ENCODE measurements at regions not wholly inside any gene's neighbourhood (a gene's known extent, or its start where the extent isn't known, plus 50 kb on each side); places are given as distances from the start of the nearest gene placed in this dataset.

DNA sequence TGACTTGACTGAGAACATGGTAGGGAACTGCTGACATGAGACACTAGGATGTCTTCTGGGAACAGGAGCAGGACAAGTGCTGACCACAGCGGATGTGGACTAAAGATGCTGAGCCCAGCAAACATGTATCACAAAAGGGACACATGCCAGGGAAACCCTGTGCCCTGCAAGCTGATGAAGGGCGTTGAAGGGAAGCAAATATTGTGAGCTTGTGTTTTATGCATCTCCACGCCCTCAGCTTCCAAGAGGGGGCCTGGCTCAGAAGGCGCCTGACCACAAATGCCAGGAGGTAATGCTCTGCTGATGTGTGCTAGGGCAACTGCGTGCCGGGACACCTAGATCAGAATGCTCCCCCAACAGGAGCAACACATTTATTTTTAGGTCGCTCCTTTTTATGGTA is 207.3 kb downstream of the CXCL12 start (continued):
- TF ChIP-seq, protein P1, sequence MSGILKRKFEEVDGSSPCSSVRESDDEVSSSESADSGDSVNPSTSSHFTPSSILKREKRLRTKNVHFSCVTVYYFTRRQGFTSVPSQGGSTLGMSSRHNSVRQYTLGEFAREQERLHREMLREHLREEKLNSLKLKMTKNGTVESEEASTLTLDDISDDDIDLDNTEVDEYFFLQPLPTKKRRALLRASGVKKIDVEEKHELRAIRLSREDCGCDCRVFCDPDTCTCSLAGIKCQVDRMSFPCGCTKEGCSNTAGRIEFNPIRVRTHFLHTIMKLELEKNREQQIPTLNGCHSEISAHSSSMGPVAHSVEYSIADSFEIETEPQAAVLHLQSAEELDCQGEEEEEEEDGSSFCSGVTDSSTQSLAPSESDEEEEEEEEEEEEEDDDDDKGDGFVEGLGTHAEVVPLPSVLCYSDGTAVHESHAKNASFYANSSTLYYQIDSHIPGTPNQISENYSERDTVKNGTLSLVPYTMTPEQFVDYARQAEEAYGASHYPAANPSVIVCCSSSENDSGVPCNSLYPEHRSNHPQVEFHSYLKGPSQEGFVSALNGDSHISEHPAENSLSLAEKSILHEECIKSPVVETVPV (CRISPR knock-in tag; IDR thresholded peaks at IDR 0.05), result no peak
- TF ChIP-seq CSDC2 (CRISPR knock-in tag; IDR thresholded peaks at IDR 0.05), result no peak
- no peak for TF ChIP-seq RARB (CRISPR knock-in tag; IDR thresholded peaks at IDR 0.05)
- TF ChIP-seq OSR1 (CRISPR knock-in tag; IDR thresholded peaks at IDR 0.05), result no peak
- TF ChIP-seq, protein P2, sequence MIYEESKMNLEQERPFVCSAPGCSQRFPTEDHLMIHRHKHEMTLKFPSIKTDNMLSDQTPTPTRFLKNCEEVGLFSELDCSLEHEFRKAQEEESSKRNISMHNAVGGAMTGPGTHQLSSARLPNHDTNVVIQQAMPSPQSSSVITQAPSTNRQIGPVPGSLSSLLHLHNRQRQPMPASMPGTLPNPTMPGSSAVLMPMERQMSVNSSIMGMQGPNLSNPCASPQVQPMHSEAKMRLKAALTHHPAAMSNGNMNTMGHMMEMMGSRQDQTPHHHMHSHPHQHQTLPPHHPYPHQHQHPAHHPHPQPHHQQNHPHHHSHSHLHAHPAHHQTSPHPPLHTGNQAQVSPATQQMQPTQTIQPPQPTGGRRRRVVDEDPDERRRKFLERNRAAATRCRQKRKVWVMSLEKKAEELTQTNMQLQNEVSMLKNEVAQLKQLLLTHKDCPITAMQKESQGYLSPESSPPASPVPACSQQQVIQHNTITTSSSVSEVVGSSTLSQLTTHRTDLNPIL (CRISPR knock-in tag; IDR thresholded peaks at IDR 0.05; ENCODE audit: low read depth), result no peak
- TF ChIP-seq ZNF70 (CRISPR knock-in tag; IDR thresholded peaks at IDR 0.05), result no peak
- no peak for TF ChIP-seq BACH2 (CRISPR knock-in tag; IDR thresholded peaks at IDR 0.05; ENCODE audit: borderline replicate concordance)
- no peak for TF ChIP-seq GLIS3 (CRISPR knock-in tag; IDR thresholded peaks at IDR 0.05)
- TF ChIP-seq TCF4 (CRISPR knock-in tag; IDR thresholded peaks at IDR 0.05; ENCODE audit: borderline replicate concordance), result no peak
- no peak for TF ChIP-seq ESRRG (CRISPR knock-in tag; IDR thresholded peaks at IDR 0.05)
- no peak for TF ChIP-seq ISL1 (CRISPR knock-in tag; IDR thresholded peaks at IDR 0.05)

DNA sequence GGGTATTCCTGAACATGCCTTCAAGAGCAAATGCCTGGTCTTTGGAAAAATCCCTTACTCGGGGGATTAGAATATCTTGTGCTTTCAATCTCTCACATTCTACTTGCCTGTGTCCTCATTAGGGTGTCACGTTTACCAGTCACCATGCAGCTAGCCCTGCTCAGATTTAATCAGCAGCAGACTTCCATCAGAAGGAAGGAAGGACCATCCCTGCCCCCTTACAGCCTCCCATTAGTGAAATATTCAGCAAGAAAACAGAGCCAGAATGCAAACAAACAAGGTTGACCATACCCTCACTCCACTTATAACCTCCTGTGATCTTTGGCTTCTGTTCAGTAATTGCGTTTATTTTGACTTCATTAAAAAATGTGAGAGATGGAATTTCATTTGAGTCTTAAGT is 208.6 kb downstream of the CXCL12 start:
- no peak for TF ChIP-seq ZFP3 (CRISPR knock-in tag; IDR thresholded peaks at IDR 0.05)
- no peak for ATAC-seq

DNA sequence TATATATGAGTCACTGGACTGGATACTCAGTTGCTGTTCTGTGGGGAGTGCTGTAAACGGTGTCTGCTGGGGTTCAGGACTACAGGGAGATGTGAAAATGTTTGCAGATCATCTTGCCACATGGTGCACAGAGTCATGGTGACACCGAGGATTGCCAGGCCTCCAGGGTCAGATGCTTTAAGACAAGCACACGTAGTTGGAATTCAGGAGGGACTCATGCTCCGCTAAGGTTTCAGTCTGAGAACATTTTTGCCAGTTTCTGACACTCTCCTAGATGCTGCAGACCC is 211.3 kb downstream of the CXCL12 start:
- ATAC-seq, result peak; percentile 69; the same call in 2 of the 3 replicates
- no peak for TF ChIP-seq ZNF8 (CRISPR knock-in tag; IDR thresholded peaks at IDR 0.05)
- no peak for TF ChIP-seq ZFP30 (CRISPR knock-in tag; IDR thresholded peaks at IDR 0.05)
- TF ChIP-seq ZC3H10 (CRISPR knock-in tag; IDR thresholded peaks at IDR 0.05), result no peak
- TF ChIP-seq BACH2 (CRISPR knock-in tag; IDR thresholded peaks at IDR 0.05; ENCODE audit: borderline replicate concordance), result no peak
- no peak for TF ChIP-seq TOX (CRISPR knock-in tag; IDR thresholded peaks at IDR 0.05; ENCODE audit: borderline replicate concordance)
- TF ChIP-seq, protein P1 (CRISPR knock-in tag; IDR thresholded peaks at IDR 0.05), result no peak
- TF ChIP-seq, protein P3, sequence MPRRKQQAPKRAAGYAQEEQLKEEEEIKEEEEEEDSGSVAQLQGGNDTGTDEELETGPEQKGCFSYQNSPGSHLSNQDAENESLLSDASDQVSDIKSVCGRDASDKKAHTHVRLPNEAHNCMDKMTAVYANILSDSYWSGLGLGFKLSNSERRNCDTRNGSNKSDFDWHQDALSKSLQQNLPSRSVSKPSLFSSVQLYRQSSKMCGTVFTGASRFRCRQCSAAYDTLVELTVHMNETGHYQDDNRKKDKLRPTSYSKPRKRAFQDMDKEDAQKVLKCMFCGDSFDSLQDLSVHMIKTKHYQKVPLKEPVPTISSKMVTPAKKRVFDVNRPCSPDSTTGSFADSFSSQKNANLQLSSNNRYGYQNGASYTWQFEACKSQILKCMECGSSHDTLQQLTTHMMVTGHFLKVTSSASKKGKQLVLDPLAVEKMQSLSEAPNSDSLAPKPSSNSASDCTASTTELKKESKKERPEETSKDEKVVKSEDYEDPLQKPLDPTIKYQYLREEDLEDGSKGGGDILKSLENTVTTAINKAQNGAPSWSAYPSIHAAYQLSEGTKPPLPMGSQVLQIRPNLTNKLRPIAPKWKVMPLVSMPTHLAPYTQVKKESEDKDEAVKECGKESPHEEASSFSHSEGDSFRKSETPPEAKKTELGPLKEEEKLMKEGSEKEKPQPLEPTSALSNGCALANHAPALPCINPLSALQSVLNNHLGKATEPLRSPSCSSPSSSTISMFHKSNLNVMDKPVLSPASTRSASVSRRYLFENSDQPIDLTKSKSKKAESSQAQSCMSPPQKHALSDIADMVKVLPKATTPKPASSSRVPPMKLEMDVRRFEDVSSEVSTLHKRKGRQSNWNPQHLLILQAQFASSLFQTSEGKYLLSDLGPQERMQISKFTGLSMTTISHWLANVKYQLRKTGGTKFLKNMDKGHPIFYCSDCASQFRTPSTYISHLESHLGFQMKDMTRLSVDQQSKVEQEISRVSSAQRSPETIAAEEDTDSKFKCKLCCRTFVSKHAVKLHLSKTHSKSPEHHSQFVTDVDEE (CRISPR knock-in tag; IDR thresholded peaks at IDR 0.05), result no peak
- TF ChIP-seq CSDC2 (CRISPR knock-in tag; IDR thresholded peaks at IDR 0.05), result no peak
- no peak for TF ChIP-seq PPARA (CRISPR knock-in tag; IDR thresholded peaks at IDR 0.05; ENCODE audit: borderline replicate concordance)

DNA sequence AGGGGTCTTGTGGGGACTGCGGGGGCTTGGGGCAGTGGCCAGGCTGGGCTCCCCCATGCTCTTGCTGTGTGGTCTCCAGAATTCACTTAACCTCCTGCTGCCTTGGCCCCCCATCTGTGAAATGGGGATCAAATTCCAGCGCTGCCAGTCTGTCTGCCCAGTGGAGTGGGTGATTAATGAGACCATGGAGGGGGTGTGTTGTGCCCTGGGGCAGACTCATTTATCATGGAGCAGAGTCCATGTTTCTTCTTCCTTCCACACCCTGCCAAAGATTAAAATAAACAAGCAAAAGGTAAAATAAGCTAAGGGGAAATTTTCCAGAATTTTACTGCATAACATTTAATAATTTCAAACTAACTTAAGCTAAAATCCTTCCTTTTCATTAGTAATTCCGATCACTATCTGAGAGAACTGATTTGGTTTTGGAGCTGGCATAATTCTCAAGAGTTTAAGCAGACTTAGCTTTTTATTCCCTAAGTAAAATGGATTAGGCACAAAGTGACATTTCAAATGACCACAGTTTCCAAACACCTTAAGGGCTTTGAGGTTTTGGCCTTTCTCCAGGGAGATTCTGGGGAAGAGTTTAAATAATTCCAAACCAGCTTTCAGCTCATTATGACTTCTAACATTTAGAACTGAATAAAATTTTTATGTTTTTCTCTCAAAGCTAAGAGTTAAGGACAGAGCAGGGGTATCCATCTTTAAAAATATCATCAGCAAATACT is 211.9 kb downstream of the CXCL12 start:
- no peak for TF ChIP-seq SNAI2 (CRISPR knock-in tag; IDR thresholded peaks at IDR 0.05)
- ATAC-seq, result no peak; the same call in 2 of the 3 replicates

DNA sequence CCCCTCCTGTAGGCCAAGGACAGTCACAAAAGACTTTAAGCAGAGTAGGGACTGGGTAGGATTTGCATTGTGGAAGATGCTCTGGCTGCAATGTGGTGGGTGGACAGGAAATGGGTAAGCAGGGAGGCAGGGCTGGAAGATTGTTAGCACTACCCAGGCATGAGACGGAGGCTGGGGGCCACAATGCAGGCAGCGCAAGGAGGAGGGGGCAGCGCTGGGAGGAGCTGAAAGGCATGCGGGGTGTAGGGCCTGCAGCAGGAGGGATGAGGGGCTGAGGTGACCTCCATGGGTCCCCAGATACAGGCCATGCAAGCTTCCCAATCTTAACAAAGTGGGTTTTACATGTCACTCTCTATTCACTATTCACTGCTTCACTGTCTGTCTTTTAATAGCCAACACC is 213.1 kb downstream of the CXCL12 start:
- no peak for ATAC-seq
- no peak for TF ChIP-seq OSR1 (CRISPR knock-in tag; IDR thresholded peaks at IDR 0.05)

DNA sequence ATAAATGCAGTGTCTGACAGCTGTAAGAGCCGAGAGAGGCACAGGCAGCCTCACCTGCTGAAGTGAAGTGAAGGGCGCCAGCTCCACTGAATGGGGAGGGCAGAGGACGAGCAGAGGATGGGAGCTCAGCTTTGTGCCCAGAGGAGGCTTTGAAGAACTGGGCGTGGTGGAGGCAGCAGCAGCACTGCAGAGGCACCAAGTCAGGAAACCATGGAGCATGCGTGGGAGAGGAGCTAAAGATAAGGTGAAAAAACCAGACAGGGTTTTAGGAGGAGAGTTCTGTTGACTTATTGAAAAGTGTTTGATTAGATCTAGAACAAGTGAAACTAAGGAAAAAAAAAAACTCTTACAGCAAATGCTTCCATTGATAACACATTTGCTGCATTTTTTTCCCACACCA is 216.4 kb downstream of the CXCL12 start:
- TF ChIP-seq ARNTL (CRISPR knock-in tag; IDR thresholded peaks at IDR 0.05; ENCODE audit: borderline replicate concordance, low read depth) (no peak), ZNF565 (CRISPR knock-in tag; conservative IDR thresholded peaks at IDR 0.05; ENCODE audit: low read depth) (no peak)
- ATAC-seq, result no peak

Data from SK-N-SH treated with all-trans-retinoic acid at 6 μM for 48 hours (cell line).